HCT116 (cell line): ENCODE measurements at regions not wholly inside any gene's neighbourhood (a gene's known extent, or its start where the extent isn't known, plus 50 kb on each side); places are given as distances from the start of the nearest gene placed in this dataset.
"Not testable (repeated sequence)": the region's sequence is repeated elsewhere in the genome, so short reads cannot be mapped to it uniquely, and the experiment has no call there.

ENCODE experiments used
- TCF7L2 ChIP-seq: IDR thresholded peaks from 2 replicates; pipeline ENCODE4 v1.7.0; 2011; ENCODE audit warnings: borderline replicate concordance, inconsistent platforms; ENCODE audit not compliant: insufficient read depth, insufficient read length; ENCODE audit errors: extremely low read depth
- TF ChIP-seq, protein P1 (sequence below), 3 experiments: fragments of 200-600 bp in 1 of 3; sonication (generic) in 1 of 3; IDR thresholded peaks in 2 of 3; conservative IDR thresholded peaks in 1 of 3; 2 replicates each; pipeline ENCODE4 v1.5.1; 2012 to 2017; ENCODE audit warnings: low read depth in 2 of 3, low read length in 2 of 3, antibody characterized with exemption in 1 of 3, borderline replicate concordance in 1 of 3, control low read depth in 1 of 3, mild to moderate bottlenecking in 1 of 3, mixed read lengths in 1 of 3, mixed run types in 1 of 3, moderate library complexity in 1 of 3; ENCODE audit not compliant: insufficient read depth in 1 of 3

DNA sequence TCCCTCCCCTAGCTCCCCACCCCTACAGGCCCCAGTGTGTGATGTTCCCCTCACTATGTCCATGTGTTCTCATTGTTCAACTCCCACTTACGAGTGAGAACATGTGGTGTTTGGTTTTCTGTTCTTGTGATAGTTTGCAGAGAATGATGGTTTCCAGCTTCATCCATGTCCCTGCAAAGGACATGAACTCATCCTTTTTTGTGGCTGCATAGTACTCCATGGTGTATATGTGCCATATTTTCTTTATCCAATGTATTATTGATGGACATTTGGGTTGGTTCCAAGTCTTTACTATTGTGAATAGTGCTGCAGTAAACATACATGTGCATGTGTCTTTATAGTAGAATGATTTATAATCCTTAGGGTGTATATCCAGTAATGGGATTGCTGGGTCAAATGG is 84.6 kb upstream of the HDDC2 start:
- TF ChIP-seq TCF7L2 = not testable (repeated sequence)
- TF ChIP-seq, protein P1, sequence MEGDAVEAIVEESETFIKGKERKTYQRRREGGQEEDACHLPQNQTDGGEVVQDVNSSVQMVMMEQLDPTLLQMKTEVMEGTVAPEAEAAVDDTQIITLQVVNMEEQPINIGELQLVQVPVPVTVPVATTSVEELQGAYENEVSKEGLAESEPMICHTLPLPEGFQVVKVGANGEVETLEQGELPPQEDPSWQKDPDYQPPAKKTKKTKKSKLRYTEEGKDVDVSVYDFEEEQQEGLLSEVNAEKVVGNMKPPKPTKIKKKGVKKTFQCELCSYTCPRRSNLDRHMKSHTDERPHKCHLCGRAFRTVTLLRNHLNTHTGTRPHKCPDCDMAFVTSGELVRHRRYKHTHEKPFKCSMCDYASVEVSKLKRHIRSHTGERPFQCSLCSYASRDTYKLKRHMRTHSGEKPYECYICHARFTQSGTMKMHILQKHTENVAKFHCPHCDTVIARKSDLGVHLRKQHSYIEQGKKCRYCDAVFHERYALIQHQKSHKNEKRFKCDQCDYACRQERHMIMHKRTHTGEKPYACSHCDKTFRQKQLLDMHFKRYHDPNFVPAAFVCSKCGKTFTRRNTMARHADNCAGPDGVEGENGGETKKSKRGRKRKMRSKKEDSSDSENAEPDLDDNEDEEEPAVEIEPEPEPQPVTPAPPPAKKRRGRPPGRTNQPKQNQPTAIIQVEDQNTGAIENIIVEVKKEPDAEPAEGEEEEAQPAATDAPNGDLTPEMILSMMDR (IDR thresholded peaks at IDR 0.05 in 2 of 3, conservative IDR thresholded peaks at IDR 0.05 in 1 of 3; ENCODE audit: borderline replicate concordance in 1 of 3, insufficient read depth in 1 of 3, low read depth in 2 of 3, low read length in 2 of 3) = not testable (repeated sequence)
